ENCODE measurements at regions not wholly inside any gene's neighbourhood (a gene's known extent, or its start where the extent isn't known, plus 50 kb on each side); places are given as distances from the start of the nearest gene placed in this dataset.

DNA sequence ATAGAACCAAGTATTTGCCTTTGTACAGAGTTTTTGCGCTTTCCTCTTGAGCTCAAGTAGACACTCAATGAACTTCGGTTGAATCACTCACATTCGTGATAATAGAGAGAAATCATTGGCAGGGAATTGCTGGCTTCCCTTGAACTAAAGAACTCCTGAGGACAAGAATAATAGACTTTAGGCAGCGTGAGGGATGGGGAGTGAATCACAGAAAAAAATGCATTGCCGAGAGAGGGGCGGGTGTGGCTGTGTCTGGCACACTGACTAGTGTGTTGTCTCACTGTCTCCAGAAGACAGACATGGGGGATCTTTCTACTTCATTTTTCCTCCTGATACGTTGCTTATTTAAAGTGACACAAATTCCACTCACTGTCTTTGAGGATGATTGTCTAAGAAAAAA lies 805.2 kb downstream of the BCL11B start:
- Histone ChIP-seq H3K27me3 (ENCODE audit: control insufficient read depth, insufficient read depth, low read length) (no peaks in the 10 kb centered on the region), H3K4me3 (ENCODE audit: low read length) (no peak overlapping the region), H3K36me3 (ENCODE audit: control insufficient read depth, insufficient read depth, low read length) (no peaks in the 10 kb centered on the region), H3K4me1 (ENCODE audit: control insufficient read depth, insufficient read depth, low read length) (no peaks in the 10 kb centered on the region), H3K9me3 (ENCODE audit: control insufficient read depth, low read length) (no peaks in the 10 kb centered on the region), H3K9ac (ENCODE audit: low read length) (no peak overlapping the region)

DNA sequence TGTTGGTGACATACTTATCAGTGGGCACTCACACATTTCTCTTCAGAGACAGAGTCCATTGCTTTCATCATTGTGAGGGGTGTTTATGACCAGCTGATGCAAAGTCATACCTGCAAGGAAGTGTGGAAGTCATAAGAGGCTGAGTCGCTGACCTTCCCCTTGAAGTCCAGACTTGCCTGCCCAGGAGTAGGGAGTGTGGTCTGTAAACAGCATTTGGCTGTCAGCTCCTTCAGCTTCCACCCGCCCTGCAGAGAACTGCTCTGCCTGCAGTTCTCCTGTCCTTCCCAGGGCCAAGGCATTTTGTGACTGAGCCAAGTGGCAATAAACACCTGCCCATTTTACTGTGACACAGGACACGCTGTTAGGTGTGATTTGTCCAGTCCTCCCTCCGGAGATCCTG lies 801.3 kb downstream of the BCL11B start:
- H3K4me3 ChIP-seq (ENCODE audit: low read length): no peak overlapping the region
- no peaks in the 10 kb centered on the region for H3K4me1 ChIP-seq (ENCODE audit: control insufficient read depth, insufficient read depth, low read length)
- no peaks in the 10 kb centered on the region for H3K9me3 ChIP-seq (ENCODE audit: control insufficient read depth, low read length)
- no peaks in the 10 kb centered on the region for H3K36me3 ChIP-seq (ENCODE audit: control insufficient read depth, insufficient read depth, low read length)
- no peak overlapping the region for H3K9ac ChIP-seq (ENCODE audit: low read length)
- H3K27me3 ChIP-seq (ENCODE audit: control insufficient read depth, insufficient read depth, low read length): no peaks in the 10 kb centered on the region

DNA sequence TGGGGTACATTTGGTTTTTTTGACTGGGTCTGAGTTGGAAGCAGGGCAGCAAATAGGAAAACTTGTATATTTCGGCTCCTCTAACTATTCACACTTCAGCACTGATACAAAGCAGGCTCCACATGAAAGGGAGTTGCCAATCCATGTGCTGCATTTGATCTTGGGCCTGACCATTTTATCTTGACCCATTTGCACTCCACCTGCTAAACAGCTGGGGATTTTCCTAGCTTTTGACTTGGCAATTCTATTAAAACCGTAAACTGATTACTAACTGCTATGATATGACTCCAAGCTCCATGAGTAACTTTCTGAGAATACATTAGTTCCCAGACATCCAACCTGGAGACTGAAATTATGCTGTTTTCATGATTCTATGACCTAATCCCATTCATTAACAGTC lies 797.1 kb downstream of the BCL11B start:
- H3K4me3 ChIP-seq (ENCODE audit: low read length): no peak overlapping the region
- no peak overlapping the region for H3K9ac ChIP-seq (ENCODE audit: low read length)
- H3K36me3 ChIP-seq (ENCODE audit: control insufficient read depth, insufficient read depth, low read length): no peaks in the 10 kb centered on the region
- H3K9me3 ChIP-seq (ENCODE audit: control insufficient read depth, low read length): no peaks in the 10 kb centered on the region
- H3K4me1 ChIP-seq (ENCODE audit: control insufficient read depth, insufficient read depth, low read length): no peaks in the 10 kb centered on the region
- H3K27me3 ChIP-seq (ENCODE audit: control insufficient read depth, insufficient read depth, low read length): no peaks in the 10 kb centered on the region

DNA sequence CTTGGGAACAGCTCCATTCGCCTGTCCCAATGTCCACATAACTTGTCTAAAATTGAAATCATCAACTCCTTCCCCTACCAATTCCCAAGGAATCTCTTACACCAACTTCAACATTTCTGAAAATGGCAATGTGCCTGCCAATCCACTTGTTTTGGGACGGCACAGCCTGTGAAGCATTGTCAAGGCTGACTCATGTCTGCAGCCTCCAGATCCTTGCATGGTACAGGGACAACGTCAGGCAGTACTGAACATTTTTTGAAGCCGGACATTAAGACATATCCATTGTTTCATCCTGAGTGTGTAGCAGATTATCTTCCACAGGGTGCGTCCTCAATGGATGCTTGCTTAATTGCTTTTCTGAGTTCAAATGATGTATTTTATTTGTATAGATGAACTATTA lies 794.1 kb downstream of the BCL11B start:
- Histone ChIP-seq H3K9ac (ENCODE audit: low read length) (no peak overlapping the region), H3K4me1 (ENCODE audit: control insufficient read depth, insufficient read depth, low read length) (no peaks in the 10 kb centered on the region), H3K36me3 (ENCODE audit: control insufficient read depth, insufficient read depth, low read length) (no peaks in the 10 kb centered on the region), H3K27me3 (ENCODE audit: control insufficient read depth, insufficient read depth, low read length) (no peaks in the 10 kb centered on the region), H3K4me3 (ENCODE audit: low read length) (no peak overlapping the region), H3K9me3 (ENCODE audit: control insufficient read depth, low read length) (no peaks in the 10 kb centered on the region)

DNA sequence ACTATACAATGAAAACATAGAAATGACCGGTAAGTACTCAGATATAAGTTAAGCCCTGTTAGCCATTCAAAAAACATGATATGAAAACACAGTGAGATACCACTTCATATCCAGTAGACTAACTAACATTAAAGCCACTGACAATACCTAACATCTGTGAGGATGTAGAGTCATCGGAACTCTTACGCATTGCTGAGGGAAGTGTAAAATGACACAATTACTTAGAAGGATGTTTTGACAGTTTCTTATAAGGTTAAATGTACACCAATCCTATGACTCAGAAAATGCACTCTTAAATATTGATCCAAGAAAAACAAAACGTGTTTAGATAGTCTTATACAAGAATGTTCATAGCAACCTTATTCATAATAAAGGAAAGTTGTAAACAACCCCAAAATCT lies 782.9 kb downstream of the BCL11B start:
- H3K9me3 ChIP-seq (ENCODE audit: control insufficient read depth, low read length): no peaks in the 10 kb centered on the region
- no peak overlapping the region for H3K4me3 ChIP-seq (ENCODE audit: low read length)
- H3K27me3 ChIP-seq (ENCODE audit: control insufficient read depth, insufficient read depth, low read length): no peaks in the 10 kb centered on the region
- no peak overlapping the region for H3K9ac ChIP-seq (ENCODE audit: low read length)
- no peaks in the 10 kb centered on the region for H3K36me3 ChIP-seq (ENCODE audit: control insufficient read depth, insufficient read depth, low read length)
- no peaks in the 10 kb centered on the region for H3K4me1 ChIP-seq (ENCODE audit: control insufficient read depth, insufficient read depth, low read length)

DNA sequence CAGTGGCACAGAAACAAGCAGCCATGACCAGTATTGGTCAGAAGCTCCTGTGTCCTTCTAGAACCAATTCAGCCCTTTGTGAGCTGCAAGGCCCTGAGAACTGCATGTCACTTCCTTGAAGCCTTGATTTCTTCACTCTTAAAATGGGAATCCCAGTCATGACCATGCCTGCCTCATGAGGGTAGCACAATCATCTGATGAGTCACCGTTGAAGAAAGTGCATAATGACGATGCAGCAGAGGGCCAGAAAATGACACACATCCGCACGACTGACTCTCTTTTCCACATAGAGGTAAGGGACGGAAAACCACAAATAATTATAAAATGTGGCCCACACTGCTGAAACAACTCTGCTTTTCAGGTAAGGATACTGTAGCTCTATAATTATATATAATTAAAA lies 777.4 kb downstream of the BCL11B start:
- H3K36me3 ChIP-seq (ENCODE audit: control insufficient read depth, insufficient read depth, low read length): no peaks in the 10 kb centered on the region
- no peak overlapping the region for H3K9ac ChIP-seq (ENCODE audit: low read length)
- H3K9me3 ChIP-seq (ENCODE audit: control insufficient read depth, low read length): no peaks in the 10 kb centered on the region
- H3K27me3 ChIP-seq (ENCODE audit: control insufficient read depth, insufficient read depth, low read length): no peaks in the 10 kb centered on the region
- H3K4me3 ChIP-seq (ENCODE audit: low read length): no peak overlapping the region
- H3K4me1 ChIP-seq (ENCODE audit: control insufficient read depth, insufficient read depth, low read length): no peaks in the 10 kb centered on the region

DNA sequence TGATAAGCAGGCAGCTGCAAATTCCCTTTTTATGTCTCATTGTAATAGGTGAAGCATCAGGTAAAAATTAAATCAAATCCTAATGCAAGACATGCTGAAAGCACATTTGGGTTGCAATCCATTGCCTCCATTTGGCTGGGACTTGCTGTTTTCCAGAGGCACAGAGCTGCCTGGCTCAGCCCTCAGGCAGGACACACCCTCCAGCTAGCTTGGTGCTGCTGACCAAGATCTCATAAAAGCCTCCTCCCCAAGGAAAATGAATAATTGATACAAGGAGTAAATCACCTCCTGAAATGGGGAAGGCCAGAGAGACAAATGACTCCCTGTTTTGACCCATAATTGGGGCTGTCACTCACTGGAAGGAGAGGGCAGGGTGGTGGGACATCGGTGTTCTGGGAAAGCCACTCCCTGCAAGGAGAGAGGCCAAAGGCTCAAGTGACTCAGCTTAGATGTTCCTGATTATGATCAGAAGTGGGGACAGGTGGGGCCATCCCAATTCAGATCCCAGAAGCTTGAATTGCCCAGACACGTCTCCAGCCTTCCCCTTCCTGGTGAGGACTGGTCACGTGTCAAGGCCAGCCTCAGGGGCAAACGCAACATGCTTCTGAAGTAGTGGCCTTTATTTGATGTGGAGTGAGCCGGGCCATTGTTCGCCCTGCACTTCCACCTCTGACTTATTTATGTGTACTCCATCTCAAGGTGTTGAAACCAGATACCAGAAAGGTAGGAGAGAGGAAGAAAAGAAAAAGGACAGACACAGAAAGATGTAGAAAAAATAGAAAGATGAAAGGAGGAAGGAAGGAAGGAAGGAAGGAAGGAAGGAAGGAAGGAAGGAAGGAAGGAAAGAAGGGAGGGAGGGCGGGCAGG lies 773.7 kb downstream of the BCL11B start:
- Histone ChIP-seq H3K4me1 (ENCODE audit: control insufficient read depth, insufficient read depth, low read length) (no peaks in the 10 kb centered on the region), H3K9me3 (ENCODE audit: control insufficient read depth, low read length) (no peaks in the 10 kb centered on the region), H3K9ac (ENCODE audit: low read length) (no peak overlapping the region), H3K4me3 (ENCODE audit: low read length) (no peak overlapping the region), H3K36me3 (ENCODE audit: control insufficient read depth, insufficient read depth, low read length) (no peaks in the 10 kb centered on the region), H3K27me3 (ENCODE audit: control insufficient read depth, insufficient read depth, low read length) (no peaks in the 10 kb centered on the region)

DNA sequence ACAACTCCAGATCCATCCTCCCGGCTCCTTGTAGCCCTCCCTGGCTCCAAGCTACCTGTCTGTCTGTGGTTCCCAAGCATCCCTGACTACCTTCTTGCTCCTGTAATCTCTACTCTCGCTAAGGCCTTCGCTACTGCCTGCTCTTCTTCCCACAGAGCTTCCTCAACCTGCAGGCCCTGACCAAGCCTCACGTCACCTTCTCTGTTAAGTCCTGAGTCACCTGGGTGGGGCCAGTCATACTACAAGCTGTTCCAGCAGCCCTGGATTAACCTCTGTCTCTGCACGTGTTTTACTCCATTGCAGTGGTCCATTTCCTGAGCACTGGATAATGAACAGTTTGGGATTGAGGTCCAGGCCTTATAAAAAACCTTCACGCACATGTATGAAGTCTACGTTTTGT lies 770.7 kb downstream of the BCL11B start:
- Histone ChIP-seq H3K27me3 (ENCODE audit: control insufficient read depth, insufficient read depth, low read length) (no peaks in the 10 kb centered on the region), H3K9me3 (ENCODE audit: control insufficient read depth, low read length) (no peaks in the 10 kb centered on the region), H3K9ac (ENCODE audit: low read length) (no peak overlapping the region), H3K4me3 (ENCODE audit: low read length) (no peak overlapping the region), H3K36me3 (ENCODE audit: control insufficient read depth, insufficient read depth, low read length) (no peaks in the 10 kb centered on the region), H3K4me1 (ENCODE audit: control insufficient read depth, insufficient read depth, low read length) (no peaks in the 10 kb centered on the region)

DNA sequence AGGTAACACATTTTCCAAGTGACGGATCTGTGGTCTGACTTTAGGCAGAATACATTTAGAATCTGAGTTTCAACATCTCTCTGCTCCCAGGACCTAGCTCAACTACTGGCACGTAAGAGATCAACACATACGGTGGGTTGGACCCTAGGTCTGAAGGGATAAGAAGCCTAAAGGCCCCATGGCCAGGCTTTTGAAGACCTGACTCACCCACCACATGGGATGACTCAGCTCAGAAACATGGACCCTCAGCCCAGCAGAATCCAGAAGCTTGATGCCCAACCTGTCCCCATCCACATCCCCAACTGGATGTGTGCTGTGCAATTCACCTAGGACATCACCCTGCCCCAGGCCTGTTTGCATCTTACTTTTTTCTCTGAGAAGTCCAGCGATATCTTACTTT lies 770.2 kb downstream of the BCL11B start:
- Histone ChIP-seq H3K9ac (ENCODE audit: low read length) (no peak overlapping the region), H3K9me3 (ENCODE audit: control insufficient read depth, low read length) (no peaks in the 10 kb centered on the region), H3K36me3 (ENCODE audit: control insufficient read depth, insufficient read depth, low read length) (no peaks in the 10 kb centered on the region), H3K4me1 (ENCODE audit: control insufficient read depth, insufficient read depth, low read length) (no peaks in the 10 kb centered on the region), H3K27me3 (ENCODE audit: control insufficient read depth, insufficient read depth, low read length) (no peaks in the 10 kb centered on the region), H3K4me3 (ENCODE audit: low read length) (no peak overlapping the region)

DNA sequence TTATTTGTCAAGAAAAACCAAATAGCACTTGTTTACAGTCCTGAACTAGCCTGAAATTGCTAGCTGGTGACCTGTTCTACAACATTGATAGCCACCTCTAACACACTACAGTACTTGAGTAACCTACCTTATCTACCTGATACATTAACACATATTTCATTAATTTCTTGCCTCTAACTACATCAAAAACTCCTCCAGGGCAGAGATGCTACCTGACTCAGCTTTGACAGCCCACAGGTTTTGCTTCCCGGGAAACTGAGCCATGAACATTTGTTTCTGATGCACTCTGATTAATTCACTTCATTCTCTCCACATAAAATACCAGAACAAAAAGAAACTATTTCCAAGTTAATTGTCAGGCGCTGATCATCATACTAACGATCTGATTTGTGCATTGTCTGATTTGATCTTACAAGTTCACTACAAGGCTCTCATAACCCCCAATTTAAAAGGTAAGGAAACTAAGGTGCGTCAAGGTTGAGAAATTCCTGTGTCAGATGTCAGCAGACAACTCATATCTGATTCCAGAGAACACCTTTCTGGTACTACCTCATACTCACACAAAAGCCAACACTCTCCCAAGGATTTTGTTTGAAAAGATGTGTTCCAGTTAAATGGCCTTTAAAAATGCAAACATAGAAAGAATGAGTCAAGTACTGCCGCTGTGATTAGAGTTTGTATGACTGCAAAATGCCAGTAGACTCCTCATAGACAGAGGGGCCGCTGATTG lies 768.7 kb downstream of the BCL11B start:
- Histone ChIP-seq H3K9ac (ENCODE audit: low read length) (no peak overlapping the region), H3K9me3 (ENCODE audit: control insufficient read depth, low read length) (no peaks in the 10 kb centered on the region), H3K36me3 (ENCODE audit: control insufficient read depth, insufficient read depth, low read length) (no peaks in the 10 kb centered on the region), H3K4me1 (ENCODE audit: control insufficient read depth, insufficient read depth, low read length) (no peaks in the 10 kb centered on the region), H3K4me3 (ENCODE audit: low read length) (no peak overlapping the region), H3K27me3 (ENCODE audit: control insufficient read depth, insufficient read depth, low read length) (no peaks in the 10 kb centered on the region)

DNA sequence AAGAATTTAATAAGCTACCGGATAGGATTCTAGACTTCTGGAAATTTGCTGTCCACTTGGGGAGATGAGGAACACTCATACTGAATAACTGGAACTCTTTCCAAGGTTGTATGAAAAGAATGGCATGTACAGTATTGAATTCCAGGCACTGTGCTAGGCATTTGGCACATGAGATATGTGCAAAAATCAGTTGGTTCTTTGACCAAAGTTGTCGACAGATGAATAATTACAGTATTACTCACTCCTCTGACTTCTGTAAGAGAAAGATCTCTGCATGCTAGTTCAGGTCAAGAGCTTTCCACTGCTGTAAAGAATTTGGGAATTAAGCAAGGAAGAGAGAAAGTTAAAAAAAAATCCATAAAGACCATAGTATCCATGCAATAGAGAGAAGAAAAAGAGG lies 764.7 kb downstream of the BCL11B start:
- H3K36me3 ChIP-seq (ENCODE audit: control insufficient read depth, insufficient read depth, low read length): no peaks in the 10 kb centered on the region
- no peaks in the 10 kb centered on the region for H3K9me3 ChIP-seq (ENCODE audit: control insufficient read depth, low read length)
- H3K4me1 ChIP-seq (ENCODE audit: control insufficient read depth, insufficient read depth, low read length): no peaks in the 10 kb centered on the region
- no peak overlapping the region for H3K9ac ChIP-seq (ENCODE audit: low read length)
- H3K27me3 ChIP-seq (ENCODE audit: control insufficient read depth, insufficient read depth, low read length): no peaks in the 10 kb centered on the region
- H3K4me3 ChIP-seq (ENCODE audit: low read length): no peak overlapping the region

DNA sequence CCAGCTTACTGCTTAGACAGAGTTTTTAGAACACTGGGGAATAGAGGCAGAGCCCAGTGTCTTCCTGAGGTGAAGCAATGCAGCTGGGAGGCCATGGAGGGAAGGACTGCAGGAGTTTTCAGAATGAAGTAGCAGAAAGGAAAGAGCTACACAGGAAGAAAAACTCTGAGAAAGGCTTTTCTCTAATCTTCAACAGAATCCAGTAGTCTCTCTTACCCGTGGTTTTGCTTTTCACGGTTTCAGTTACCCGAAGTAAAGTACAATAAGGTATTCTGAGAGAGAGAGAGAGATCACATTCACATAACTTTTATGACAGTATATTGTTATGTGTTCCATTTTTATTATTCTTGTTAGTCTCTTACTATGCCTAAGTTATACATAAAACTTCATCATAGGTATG lies 761.6 kb downstream of the BCL11B start:
- Histone ChIP-seq H3K36me3 (ENCODE audit: control insufficient read depth, insufficient read depth, low read length) (no peaks in the 10 kb centered on the region), H3K4me1 (ENCODE audit: control insufficient read depth, insufficient read depth, low read length) (no peaks in the 10 kb centered on the region), H3K9me3 (ENCODE audit: control insufficient read depth, low read length) (no peaks in the 10 kb centered on the region), H3K4me3 (ENCODE audit: low read length) (no peak overlapping the region), H3K9ac (ENCODE audit: low read length) (no peak overlapping the region), H3K27me3 (ENCODE audit: control insufficient read depth, insufficient read depth, low read length) (no peaks in the 10 kb centered on the region)

Measured in mucosa of stomach (tissue), 1 donor.